Astrocyte of the spinal cord (primary cell): ENCODE measurements at regions not wholly inside any gene's neighbourhood (a gene's known extent, or its start where the extent isn't known, plus 50 kb on each side); places are given as distances from the start of the nearest gene placed in this dataset.

Experiments used
- DNase-seq: peaks from one replicate; pipeline ENCODE4 v3.0.0; 2011; ENCODE audit warnings: low read depth, low spot score
- H3K4me3 ChIP-seq: 2 replicates; pipeline ENCODE4 v1.5.1; 2011; ENCODE audit warnings: low read depth, mild to moderate bottlenecking, low read length, moderate library complexity
- CTCF ChIP-seq: IDR thresholded peaks from 2 replicates; pipeline ENCODE4 v1.5.1; 2012; ENCODE audit warnings: low read depth, mild to moderate bottlenecking, low read length, inconsistent platforms
- in situ Hi-C: cut with HindIII; loops from 2 replicates; pipeline ENCODE4 v1.10.0; 2017; ENCODE audit warnings: low sequenced_read_pairs

GRCh38 chr17:83183145-83183948 is 103.9 kb downstream of the METRNL start:
- DNase-seq = no peak
- no peak for TF ChIP-seq CTCF
- no peak overlapping the region for H3K4me3 ChIP-seq
- in situ Hi-C loops = no loop called here

GRCh38 chr17:83183951-83184506 is 104.6 kb downstream of the METRNL start:
- H3K4me3 ChIP-seq = no peak overlapping the region
- in situ Hi-C loops = no loop called here
- TF ChIP-seq CTCF = no peak
- no peak for DNase-seq

GRCh38 chr17:83185023-83186002 is 105.9 kb downstream of the METRNL start:
- in situ Hi-C loops = no loop called here
- no peak for TF ChIP-seq CTCF
- no peak overlapping the region for H3K4me3 ChIP-seq
- no peak for DNase-seq

GRCh38 chr17:83186226-83186625 is 106.8 kb downstream of the METRNL start:
- H3K4me3 ChIP-seq = no peak overlapping the region
- DNase-seq = no peak
- in situ Hi-C loops = no loop called here
- TF ChIP-seq CTCF = no peak

- DNase-seq = no peak
- in situ Hi-C loops = no loop called here
- no peak for TF ChIP-seq CTCF
Observed at GRCh38 chr17:83186751-83187421, 107.5 kb downstream of the METRNL start.

GRCh38 chr17:83187782-83188311 is 108.4 kb downstream of the METRNL start:
- no peak for TF ChIP-seq CTCF
- DNase-seq = no peak
- in situ Hi-C loops = no loop called here
- no peak overlapping the region for H3K4me3 ChIP-seq

More at GRCh38 chr17:83186751-83187421, 107.5 kb downstream of the METRNL start:
- no peak overlapping the region for H3K4me3 ChIP-seq
